H1 (cell line): ENCODE measurements at regions not wholly inside any gene's neighbourhood (a gene's known extent, or its start where the extent isn't known, plus 50 kb on each side); places are given as distances from the start of the nearest gene placed in this dataset.

Experiments used
- CTCF ChIA-PET: fragments of 300-600 bp; sonication (Branson Sonifier 250); formaldehyde crosslinking; loops from one replicate; lab custom pipeline; 2021; ENCODE audit not compliant: partially characterized antibody; lab: Charles Lee
- POLR2A ChIA-PET: fragments of 300-600 bp; sonication (Branson Sonifier 250); formaldehyde crosslinking; loops from one replicate; lab custom pipeline; 2021; ENCODE audit warnings: inconsistent platforms; ENCODE audit not compliant: partially characterized antibody; lab: Charles Lee
- DNase-seq, 2 experiments: peaks; one replicate each; pipeline versions ENCODE4 v3.0.0 to v3.0.0-alpha.2; 2010 to 2022; ENCODE audit warnings: low spot score in 2 of 2, low read depth in 1 of 2, mixed read lengths in 1 of 2
- FAIRE-seq: peaks from 2 replicates; lab custom pipeline; 2011; peaks lifted over from hg19 to GRCh38; lab: Jason Lieb, UNC
- H2AFZ ChIP-seq: 2 replicates; pipeline ENCODE4 v1.8.1; 2012; ENCODE audit warnings: low read length, inconsistent platforms
- H2AK5ac ChIP-seq: 2 replicates; pipeline ENCODE4 v1.6.1; 2013; ENCODE audit warnings: low read depth, low read length
- H2BK120ac ChIP-seq: replicated peaks from 2 replicates; pipeline ENCODE3; 2013; ENCODE audit warnings: low read depth, low read length, inconsistent platforms
- H2BK12ac ChIP-seq: 2 replicates; pipeline ENCODE4 v1.6.1; 2013; ENCODE audit warnings: low read depth, low read length
- H2BK15ac ChIP-seq: 2 replicates; pipeline ENCODE4 v1.6.1; 2013; ENCODE audit warnings: low read length
- H2BK20ac ChIP-seq: 2 replicates; pipeline ENCODE4 v1.6.1; 2013; ENCODE audit warnings: low read length
- H2BK5ac ChIP-seq: 2 replicates; pipeline ENCODE4 v1.6.1; 2013; ENCODE audit warnings: low read depth, low read length
- H3K14ac ChIP-seq: 2 replicates; pipeline ENCODE4 v1.6.1; 2013; ENCODE audit warnings: inconsistent platforms; ENCODE audit not compliant: insufficient read length
- H3K18ac ChIP-seq: 2 replicates; pipeline ENCODE4 v1.6.1; 2013; ENCODE audit warnings: low read length; ENCODE audit errors: extremely low read depth
- H3K23ac ChIP-seq: 2 replicates; pipeline ENCODE4 v1.6.1; 2013; ENCODE audit warnings: inconsistent platforms; ENCODE audit not compliant: insufficient read length
- H3K23me2 ChIP-seq: 2 replicates; pipeline ENCODE4 v1.6.1; 2013; ENCODE audit warnings: low read depth, low read length
- H3K27ac ChIP-seq: 2 replicates; pipeline ENCODE4 v1.6.1; 2011; ENCODE audit warnings: low read depth, low read length, inconsistent platforms
- H3K27me3 ChIP-seq, 4 experiments: replicated peaks in 1 of 4; 1 replicate in 1 of 4; 2 replicates in 3 of 4; pipeline versions ENCODE4 v1.6.1 to v1.8.1; 2011 to 2013; ENCODE audit warnings: low read length in 3 of 4, mild to moderate bottlenecking in 3 of 4, inconsistent platforms in 2 of 4, mixed read lengths in 2 of 4, moderate library complexity in 1 of 4; ENCODE audit not compliant: control insufficient read depth in 3 of 4, insufficient read depth in 3 of 4; ENCODE audit errors: extremely low read depth in 1 of 4
- H3K36me3 ChIP-seq, 4 experiments: 2 replicates each; pipeline versions ENCODE4 v1.6.1 to v1.8.1; 2011 to 2013; ENCODE audit warnings: mild to moderate bottlenecking in 4 of 4, low read length in 3 of 4, moderate library complexity in 2 of 4, control low read depth in 1 of 4, inconsistent platforms in 1 of 4; ENCODE audit not compliant: insufficient read depth in 4 of 4, control insufficient read depth in 2 of 4
- H3K4ac ChIP-seq: replicated peaks from 2 replicates; pipeline ENCODE3; 2013; ENCODE audit warnings: low read length, low read depth, mixed read lengths, inconsistent platforms; ENCODE audit not compliant: insufficient read length
- H3K4me1 ChIP-seq, 4 experiments: replicated peaks in 1 of 4; 1 replicate in 1 of 4; 2 replicates in 3 of 4; pipeline versions ENCODE4 v1.6.1 to v1.8.1; 2011 to 2013; ENCODE audit warnings: low read length in 3 of 4, inconsistent platforms in 2 of 4, mixed read lengths in 1 of 4; ENCODE audit not compliant: insufficient read depth in 4 of 4, control insufficient read depth in 3 of 4
- H3K4me2 ChIP-seq, 2 experiments: 2 replicates each; pipeline versions ENCODE4 v1.6.1 to v1.8.1; 2011 to 2013; ENCODE audit warnings: low read depth in 2 of 2, low read length in 2 of 2, control low read depth in 1 of 2, inconsistent platforms in 1 of 2, mild to moderate bottlenecking in 1 of 2; ENCODE audit not compliant: insufficient read depth in 1 of 2
- H3K4me3 ChIP-seq, 4 experiments: fragments of 200-600, 300-600 bp in 1 of 4; sonication (generic), shearing (Covaris generic), sonication (Bioruptor Twin) in 1 of 4; 2 replicates each; pipeline versions ENCODE4 v1.5.1 to v1.8.1; 2011 to 2016; ENCODE audit warnings: low read length in 4 of 4, low read depth in 3 of 4, control low read depth in 2 of 4, inconsistent platforms in 2 of 4, mild to moderate bottlenecking in 2 of 4, mixed read lengths in 1 of 4, moderate library complexity in 1 of 4; ENCODE audit not compliant: insufficient read depth in 2 of 4; ENCODE audit errors: extremely low read depth in 1 of 4
- H3K56ac ChIP-seq: replicated peaks from 2 replicates; pipeline ENCODE3; 2013; ENCODE audit warnings: low read depth, mild to moderate bottlenecking, mixed read lengths, low read length, inconsistent platforms; ENCODE audit not compliant: insufficient read length
- H3K79me1 ChIP-seq: 2 replicates; pipeline ENCODE4 v1.6.1; 2013; ENCODE audit warnings: low read depth, low read length, control low read depth
- H3K79me2 ChIP-seq, 2 experiments: 2 replicates each; pipeline versions ENCODE4 v1.6.1 to v1.8.1; 2012 to 2013; ENCODE audit warnings: low read length in 2 of 2, mild to moderate bottlenecking in 2 of 2, inconsistent platforms in 1 of 2; ENCODE audit not compliant: insufficient read depth in 2 of 2, control insufficient read depth in 1 of 2
- H3K9ac ChIP-seq, 4 experiments: replicated peaks in 1 of 4; 1 replicate in 1 of 4; 2 replicates in 3 of 4; pipeline versions ENCODE4 v1.6.1 to v1.8.1; 2011 to 2013; ENCODE audit warnings: low read depth in 3 of 4, low read length in 3 of 4, control low read depth in 2 of 4, mild to moderate bottlenecking in 2 of 4, moderate library complexity in 2 of 4, inconsistent platforms in 1 of 4; ENCODE audit errors: extremely low read depth in 1 of 4
- H3K9me3 ChIP-seq, 2 experiments: 2 replicates each; pipeline versions ENCODE4 v1.6.1 to v1.8.1; 2012 to 2013; ENCODE audit warnings: mild to moderate bottlenecking in 2 of 2, moderate library complexity in 2 of 2, control low read depth in 1 of 2, inconsistent platforms in 1 of 2, low read depth in 1 of 2, low read length in 1 of 2, mixed read lengths in 1 of 2; ENCODE audit not compliant: insufficient read depth in 2 of 2
- H4K20me1 ChIP-seq, 2 experiments: replicated peaks in 1 of 2; 2 replicates each; pipeline versions ENCODE3 to v1.8.1; 2011 to 2013; ENCODE audit warnings: inconsistent platforms in 2 of 2, low read length in 2 of 2, mild to moderate bottlenecking in 1 of 2; ENCODE audit not compliant: insufficient read depth in 2 of 2, control insufficient read depth in 1 of 2
- H4K5ac ChIP-seq: 2 replicates; pipeline ENCODE4 v1.6.1; 2013; ENCODE audit warnings: low read length, low read depth, mixed read lengths, inconsistent platforms; ENCODE audit not compliant: insufficient read length
- H4K8ac ChIP-seq: 2 replicates; pipeline ENCODE4 v1.8.0; 2013; ENCODE audit warnings: mild to moderate bottlenecking, moderate library complexity, low read length, inconsistent platforms; ENCODE audit not compliant: insufficient read depth; ENCODE audit errors: extremely low read depth
- H4K91ac ChIP-seq: replicated peaks from 2 replicates; pipeline ENCODE3; 2013; ENCODE audit warnings: low read length, mixed read lengths, inconsistent platforms; ENCODE audit not compliant: insufficient read length
- ASH2L ChIP-seq: fragments of 200-600, 300-600 bp; sonication (generic); IDR thresholded peaks from one replicate; pipeline ENCODE4 v1.7.1; 2017; ENCODE audit warnings: low read length
- BACH1 ChIP-seq: IDR thresholded peaks from 2 replicates; pipeline ENCODE4 v1.6.1; 2012; ENCODE audit warnings: low read length, improper control_type of control experiment
- BCL11A ChIP-seq, 2 experiments: IDR thresholded peaks; one replicate each; pipeline ENCODE4 v1.6.1; 2011; ENCODE audit warnings: low read depth in 2 of 2, low read length in 2 of 2, mild to moderate bottlenecking in 2 of 2
- CBX5 ChIP-seq: fragments of 300-800, 300-1000 bp; sonication (generic); IDR thresholded peaks from 2 replicates; pipeline ENCODE4 v1.7.1; 2016; ENCODE audit warnings: antibody characterized with exemption, low read length, low read depth
- RAD21 ChIP-seq, 2 experiments: IDR thresholded peaks in 1 of 2; conservative IDR thresholded peaks in 1 of 2; 2 replicates each; pipeline ENCODE4 v1.6.1; 2011; ENCODE audit warnings: low read depth in 2 of 2, low read length in 2 of 2, improper control_type of control experiment in 1 of 2, inconsistent platforms in 1 of 2, mild to moderate bottlenecking in 1 of 2, moderate library complexity in 1 of 2
- WGBS, 2 experiments: shearing (Covaris generic) in 1 of 2; methylation state at CpG; one replicate each; pipeline versions ENCODE4 v1.1.6 to v1.1.7; 2013 to 2015; ENCODE audit warnings: low lambda C conversion rate in 2 of 2, mixed read lengths in 2 of 2, inconsistent platforms in 1 of 2, low coverage in 1 of 2, missing lambda C conversion rate in 1 of 2; ENCODE audit not compliant: insufficient replicate concordance in 2 of 2, insufficient coverage in 1 of 2, insufficient read length in 1 of 2; ENCODE audit errors: extremely low coverage in 1 of 2, missing lambda C conversion rate in 1 of 2; 5-methylcytosine and 5-hydroxymethylcytosine counted together

GRCh38 chr5:144698484-144698883 is 527.8 kb downstream of the KCTD16 start:
- no peak overlapping the region for H3K4me3 ChIP-seq
- TF ChIP-seq BACH1 (no peak), ASH2L (no peak), BCL11A (IDR thresholded peaks at IDR 0.05; ENCODE audit: low read depth in 2 of 2, low read length in 2 of 2) (no peak), RAD21 (IDR thresholded peaks at IDR 0.05 in 1 of 2, conservative IDR thresholded peaks at IDR 0.05 in 1 of 2; ENCODE audit: low read depth in 2 of 2, low read length in 2 of 2) (no peak), CBX5 (no peak)
- FAIRE-seq (no peak), DNase-seq (no peak)
- no peaks in the 10 kb centered on the region for H3K23me2 ChIP-seq
- 60% methylated on average over 2 of the region's 2 CpGs; no CpG with 5 or more reads in 1 of the 2 experiments for WGBS, 2 experiments
- H3K4me1 ChIP-seq = peaks cover 0 to 9% (median 2%) of the 10 kb centered on the region in 4 experiments; a peak in 2 of 7 replicates
- no peak overlapping the region for H3K9ac ChIP-seq
- H2BK20ac ChIP-seq = no peak overlapping the region
- ChIA-PET CTCF (interaction anchor here (0.5 to 1.6 kb wide), 7 partner anchors 10 to 231 kb away, joined by 3 to 6 read pairs (median 3); no protein-coding TSS in a partner anchor), POLR2A (no interaction called here)
- no peak overlapping the region for H3K27ac ChIP-seq
- H3K56ac ChIP-seq = no peak overlapping the region
- no peaks in the 10 kb centered on the region for H3K79me1 ChIP-seq
- no peaks in the 10 kb centered on the region for H4K20me1 ChIP-seq
- no peak overlapping the region for H2AK5ac ChIP-seq
- H3K18ac ChIP-seq = no peak overlapping the region
- no peak overlapping the region for H3K4me2 ChIP-seq
- no peak overlapping the region for H3K14ac ChIP-seq
- no peak overlapping the region for H3K4ac ChIP-seq
- H3K27me3 ChIP-seq = no peaks in the 10 kb centered on the region
- no peaks in the 10 kb centered on the region for H3K36me3 ChIP-seq
- no peak overlapping the region for H2BK120ac ChIP-seq
- no peak overlapping the region for H4K5ac ChIP-seq
- no peak overlapping the region for H3K23ac ChIP-seq
- H2BK15ac ChIP-seq = no peak overlapping the region
- H4K8ac ChIP-seq = no peak overlapping the region
- no peak overlapping the region for H2AFZ ChIP-seq
- no peak overlapping the region for H4K91ac ChIP-seq
- no peaks in the 10 kb centered on the region for H3K9me3 ChIP-seq
- H3K79me2 ChIP-seq = no peaks in the 10 kb centered on the region
- no peak overlapping the region for H2BK12ac ChIP-seq
- H2BK5ac ChIP-seq = no peak overlapping the region
